Liver (tissue), 3 donors: ENCODE measurements at regions not wholly inside any gene's neighbourhood (a gene's known extent, or its start where the extent isn't known, plus 50 kb on each side); places are given as distances from the start of the nearest gene placed in this dataset.

Source experiments
- FOXA1 ChIP-seq: IDR thresholded peaks from 2 replicates; pipeline ENCODE4 v1.6.1; 2016; ENCODE audit warnings: antibody characterized with exemption
- GABPA ChIP-seq, 2 donors: IDR thresholded peaks in 1 of 2; conservative IDR thresholded peaks in 1 of 2; 2 replicates each; pipeline ENCODE4 v1.6.1; 2016; ENCODE audit warnings: antibody characterized with exemption in 2 of 2, mild to moderate bottlenecking in 1 of 2, moderate library complexity in 1 of 2
- JUND ChIP-seq, 2 donors: IDR thresholded peaks; 2 replicates each; pipeline ENCODE4 v1.6.1; 2016; ENCODE audit warnings: antibody characterized with exemption in 2 of 2
- RAD21 ChIP-seq, 2 donors: IDR thresholded peaks; 2 replicates each; pipeline ENCODE4 v1.6.1; 2016; ENCODE audit warnings: antibody characterized with exemption in 2 of 2, mild to moderate bottlenecking in 2 of 2
- TAF1 ChIP-seq: conservative IDR thresholded peaks from 2 replicates; pipeline ENCODE4 v1.6.1; 2016; ENCODE audit warnings: antibody characterized with exemption, mild to moderate bottlenecking
- TF ChIP-seq, protein P1 (sequence below): fragments of 150-350 bp; IDR thresholded peaks from 2 replicates; pipeline ENCODE4 v1.5.1; 2017; ENCODE audit warnings: improper control_type of control experiment, low read depth, low read length; ENCODE audit not compliant: missing input control
- TF ChIP-seq, protein P2 (sequence below): IDR thresholded peaks from 2 replicates; pipeline ENCODE4 v1.6.1; 2016; ENCODE audit warnings: antibody characterized with exemption
- TF ChIP-seq, protein P3 (sequence below): IDR thresholded peaks from 2 replicates; pipeline ENCODE4 v1.6.1; 2016; ENCODE audit warnings: antibody characterized with exemption
- donor health status: healthy.
- donor health status: healthy.

DNA sequence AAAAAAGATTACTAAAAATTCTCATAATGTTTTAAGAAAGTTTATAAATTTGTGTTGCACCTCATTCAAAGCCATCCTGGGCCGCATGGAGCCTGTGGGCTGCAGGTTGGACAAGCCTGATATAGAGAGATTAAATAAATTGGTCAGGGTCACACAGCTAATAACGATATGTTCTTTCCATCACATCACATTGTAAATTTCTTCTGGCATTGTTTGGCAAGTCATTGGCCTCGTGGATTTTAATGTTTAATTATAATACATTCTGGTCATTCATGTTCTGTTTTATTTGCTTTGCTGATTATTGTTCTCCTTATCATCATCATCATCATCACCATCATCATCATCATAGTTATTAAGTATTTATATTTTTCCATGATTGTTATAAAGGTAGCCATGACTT lies 157.3 kb downstream of the DIO2 start:
- TF ChIP-seq, protein P1, sequence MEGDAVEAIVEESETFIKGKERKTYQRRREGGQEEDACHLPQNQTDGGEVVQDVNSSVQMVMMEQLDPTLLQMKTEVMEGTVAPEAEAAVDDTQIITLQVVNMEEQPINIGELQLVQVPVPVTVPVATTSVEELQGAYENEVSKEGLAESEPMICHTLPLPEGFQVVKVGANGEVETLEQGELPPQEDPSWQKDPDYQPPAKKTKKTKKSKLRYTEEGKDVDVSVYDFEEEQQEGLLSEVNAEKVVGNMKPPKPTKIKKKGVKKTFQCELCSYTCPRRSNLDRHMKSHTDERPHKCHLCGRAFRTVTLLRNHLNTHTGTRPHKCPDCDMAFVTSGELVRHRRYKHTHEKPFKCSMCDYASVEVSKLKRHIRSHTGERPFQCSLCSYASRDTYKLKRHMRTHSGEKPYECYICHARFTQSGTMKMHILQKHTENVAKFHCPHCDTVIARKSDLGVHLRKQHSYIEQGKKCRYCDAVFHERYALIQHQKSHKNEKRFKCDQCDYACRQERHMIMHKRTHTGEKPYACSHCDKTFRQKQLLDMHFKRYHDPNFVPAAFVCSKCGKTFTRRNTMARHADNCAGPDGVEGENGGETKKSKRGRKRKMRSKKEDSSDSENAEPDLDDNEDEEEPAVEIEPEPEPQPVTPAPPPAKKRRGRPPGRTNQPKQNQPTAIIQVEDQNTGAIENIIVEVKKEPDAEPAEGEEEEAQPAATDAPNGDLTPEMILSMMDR: no peak
- TF ChIP-seq, protein P2, sequence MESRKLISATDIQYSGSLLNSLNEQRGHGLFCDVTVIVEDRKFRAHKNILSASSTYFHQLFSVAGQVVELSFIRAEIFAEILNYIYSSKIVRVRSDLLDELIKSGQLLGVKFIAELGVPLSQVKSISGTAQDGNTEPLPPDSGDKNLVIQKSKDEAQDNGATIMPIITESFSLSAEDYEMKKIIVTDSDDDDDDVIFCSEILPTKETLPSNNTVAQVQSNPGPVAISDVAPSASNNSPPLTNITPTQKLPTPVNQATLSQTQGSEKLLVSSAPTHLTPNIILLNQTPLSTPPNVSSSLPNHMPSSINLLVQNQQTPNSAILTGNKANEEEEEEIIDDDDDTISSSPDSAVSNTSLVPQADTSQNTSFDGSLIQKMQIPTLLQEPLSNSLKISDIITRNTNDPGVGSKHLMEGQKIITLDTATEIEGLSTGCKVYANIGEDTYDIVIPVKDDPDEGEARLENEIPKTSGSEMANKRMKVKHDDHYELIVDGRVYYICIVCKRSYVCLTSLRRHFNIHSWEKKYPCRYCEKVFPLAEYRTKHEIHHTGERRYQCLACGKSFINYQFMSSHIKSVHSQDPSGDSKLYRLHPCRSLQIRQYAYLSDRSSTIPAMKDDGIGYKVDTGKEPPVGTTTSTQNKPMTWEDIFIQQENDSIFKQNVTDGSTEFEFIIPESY: no peak
- TF ChIP-seq TAF1 (no peak), FOXA1 (no peak), GABPA (IDR thresholded peaks at IDR 0.05 in 1 of 2, conservative IDR thresholded peaks at IDR 0.05 in 1 of 2) (no peak), RAD21 (IDR thresholded peaks at IDR 0.05) (no peak), JUND (IDR thresholded peaks at IDR 0.05) (no peak)
- TF ChIP-seq, protein P3, sequence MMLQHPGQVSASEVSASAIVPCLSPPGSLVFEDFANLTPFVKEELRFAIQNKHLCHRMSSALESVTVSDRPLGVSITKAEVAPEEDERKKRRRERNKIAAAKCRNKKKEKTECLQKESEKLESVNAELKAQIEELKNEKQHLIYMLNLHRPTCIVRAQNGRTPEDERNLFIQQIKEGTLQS: no peak
